Ishikawa (cell line): ENCODE measurements at regions not wholly inside any gene's neighbourhood (a gene's known extent, or its start where the extent isn't known, plus 50 kb on each side); places are given as distances from the start of the nearest gene placed in this dataset.

Source experiments
- CEBPB ChIP-seq: IDR thresholded peaks from 2 replicates; pipeline ENCODE4 v1.6.1; 2012
- CREB1 ChIP-seq: IDR thresholded peaks from 2 replicates; pipeline ENCODE4 v1.6.1; 2012; ENCODE audit warnings: low read depth
- EGR1 ChIP-seq: IDR thresholded peaks from 2 replicates; pipeline ENCODE4 v1.6.1; 2012
- EP300 ChIP-seq: IDR thresholded peaks from 2 replicates; pipeline ENCODE4 v1.6.1; 2012; ENCODE audit warnings: borderline replicate concordance
- FOXM1 ChIP-seq: IDR thresholded peaks from 2 replicates; pipeline ENCODE4 v1.6.1; 2012; ENCODE audit warnings: low read depth, borderline replicate concordance
- MAX ChIP-seq: IDR thresholded peaks from 2 replicates; pipeline ENCODE4 v1.6.1; 2012
- NFIC ChIP-seq: IDR thresholded peaks from 2 replicates; pipeline ENCODE4 v1.6.1; 2012
- RAD21 ChIP-seq: IDR thresholded peaks from 2 replicates; pipeline ENCODE4 v1.6.1; 2012; ENCODE audit warnings: low read depth
- REST ChIP-seq: IDR thresholded peaks from 2 replicates; pipeline ENCODE4 v1.6.1; 2012; ENCODE audit warnings: low read depth, mild to moderate bottlenecking
- TAF1 ChIP-seq: IDR thresholded peaks from 2 replicates; pipeline ENCODE4 v1.6.1; 2012; ENCODE audit warnings: low read depth, mild to moderate bottlenecking
- TCF12 ChIP-seq: IDR thresholded peaks from 2 replicates; pipeline ENCODE4 v1.6.1; 2012; ENCODE audit warnings: low read depth
- TEAD4 ChIP-seq: IDR thresholded peaks from 2 replicates; pipeline ENCODE4 v1.6.1; 2012
- USF1 ChIP-seq: IDR thresholded peaks from 2 replicates; pipeline ENCODE4 v1.6.1; 2012
- YY1 ChIP-seq: IDR thresholded peaks from 2 replicates; pipeline ENCODE4 v1.6.1; 2012; ENCODE audit warnings: low read depth
- ZBTB7A ChIP-seq: IDR thresholded peaks from 2 replicates; pipeline ENCODE4 v1.6.1; 2012; ENCODE audit warnings: low read depth

GRCh38 chr10:130904676-130905075 is 406.8 kb downstream of the TCERG1L start:
- TF ChIP-seq TEAD4 (no peak), YY1 (no peak), EP300 (no peak), USF1 (no peak), CREB1 (no peak), TCF12 (no peak), FOXM1 (no peak), TAF1 (no peak), RAD21 (no peak), REST (no peak), CEBPB (no peak), EGR1 (no peak)

- TF ChIP-seq RAD21 (no peak), ZBTB7A (no peak), YY1 (no peak), TEAD4 (no peak), FOXM1 (no peak), TCF12 (no peak), CEBPB (no peak), EP300 (no peak), NFIC (no peak), EGR1 (no peak), TAF1 (no peak), CREB1 (no peak), REST (no peak), MAX (no peak), USF1 (no peak)
These were observed 406.1 kb downstream of the TCERG1L start for GRCh38 chr10:130905386-130905785.

- TF ChIP-seq ZBTB7A = no peak
These were observed 405.6 kb downstream of the TCERG1L start for GRCh38 chr10:130905921-130906320.

GRCh38 chr10:130910848-130911247 is 400.7 kb downstream of the TCERG1L start:
- no peak for TF ChIP-seq CREB1
- TF ChIP-seq NFIC = no peak
- no peak for TF ChIP-seq EGR1
- no peak for TF ChIP-seq REST
- TF ChIP-seq USF1 = no peak

- no peak for TF ChIP-seq CEBPB
- no peak for TF ChIP-seq TAF1
- TF ChIP-seq MAX = no peak
- TF ChIP-seq REST = no peak
- no peak for TF ChIP-seq CREB1
- no peak for TF ChIP-seq RAD21
- TF ChIP-seq NFIC = no peak
- no peak for TF ChIP-seq TCF12
- no peak for TF ChIP-seq EP300
- no peak for TF ChIP-seq EGR1
- TF ChIP-seq FOXM1 = no peak
- TF ChIP-seq USF1 = no peak
- TF ChIP-seq TEAD4 = no peak
- no peak for TF ChIP-seq ZBTB7A
- no peak for TF ChIP-seq YY1
These were observed 397.7 kb downstream of the TCERG1L start for GRCh38 chr10:130913844-130914243.
